PFSK-1 (cell line): ENCODE measurements at regions not wholly inside any gene's neighbourhood (a gene's known extent, or its start where the extent isn't known, plus 50 kb on each side); places are given as distances from the start of the nearest gene placed in this dataset.

Source experiments
- POLR2AphosphoS5 ChIP-seq: IDR thresholded peaks from 2 replicates; pipeline ENCODE4 v1.6.1; 2012; ENCODE audit warnings: low read depth, mild to moderate bottlenecking, control low read depth, low read length, moderate library complexity
- TAF1 ChIP-seq: IDR thresholded peaks from 2 replicates; pipeline ENCODE4 v1.6.1; 2012; ENCODE audit warnings: low read length, control low read depth, borderline replicate concordance; ENCODE audit not compliant: insufficient read depth
- TF ChIP-seq, protein P1 (sequence below), 2 experiments: IDR thresholded peaks; 2 replicates each; pipeline versions ENCODE4 v1.6.1 to v1.8.0; 2011 to 2012; ENCODE audit warnings: low read depth in 2 of 2, low read length in 2 of 2, control low read depth in 1 of 2, inconsistent platforms in 1 of 2, mild to moderate bottlenecking in 1 of 2, moderate library complexity in 1 of 2; ENCODE audit not compliant: insufficient read depth in 1 of 2

DNA sequence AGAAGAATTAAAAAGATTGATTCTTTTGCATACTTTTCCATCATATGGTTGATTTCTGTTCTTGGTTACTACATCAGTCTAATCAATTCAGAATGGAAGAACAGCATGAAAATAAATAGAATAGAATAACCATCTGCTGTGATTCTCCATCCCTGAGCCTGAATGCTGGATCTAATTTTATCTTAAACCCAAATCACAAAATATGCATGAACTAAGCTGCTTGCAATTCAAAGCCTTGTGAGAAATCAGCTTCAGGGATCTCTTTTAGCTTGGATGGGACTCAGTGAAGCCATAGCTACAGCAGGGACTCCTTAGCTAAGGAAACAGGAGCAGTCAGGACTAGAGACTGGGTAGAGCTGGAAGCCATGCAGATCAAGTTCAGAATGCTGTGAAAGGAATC is 74.1 kb downstream of the TPBG start:
- no peak for TF ChIP-seq TAF1
- TF ChIP-seq POLR2AphosphoS5: no peak
- TF ChIP-seq, protein P1, sequence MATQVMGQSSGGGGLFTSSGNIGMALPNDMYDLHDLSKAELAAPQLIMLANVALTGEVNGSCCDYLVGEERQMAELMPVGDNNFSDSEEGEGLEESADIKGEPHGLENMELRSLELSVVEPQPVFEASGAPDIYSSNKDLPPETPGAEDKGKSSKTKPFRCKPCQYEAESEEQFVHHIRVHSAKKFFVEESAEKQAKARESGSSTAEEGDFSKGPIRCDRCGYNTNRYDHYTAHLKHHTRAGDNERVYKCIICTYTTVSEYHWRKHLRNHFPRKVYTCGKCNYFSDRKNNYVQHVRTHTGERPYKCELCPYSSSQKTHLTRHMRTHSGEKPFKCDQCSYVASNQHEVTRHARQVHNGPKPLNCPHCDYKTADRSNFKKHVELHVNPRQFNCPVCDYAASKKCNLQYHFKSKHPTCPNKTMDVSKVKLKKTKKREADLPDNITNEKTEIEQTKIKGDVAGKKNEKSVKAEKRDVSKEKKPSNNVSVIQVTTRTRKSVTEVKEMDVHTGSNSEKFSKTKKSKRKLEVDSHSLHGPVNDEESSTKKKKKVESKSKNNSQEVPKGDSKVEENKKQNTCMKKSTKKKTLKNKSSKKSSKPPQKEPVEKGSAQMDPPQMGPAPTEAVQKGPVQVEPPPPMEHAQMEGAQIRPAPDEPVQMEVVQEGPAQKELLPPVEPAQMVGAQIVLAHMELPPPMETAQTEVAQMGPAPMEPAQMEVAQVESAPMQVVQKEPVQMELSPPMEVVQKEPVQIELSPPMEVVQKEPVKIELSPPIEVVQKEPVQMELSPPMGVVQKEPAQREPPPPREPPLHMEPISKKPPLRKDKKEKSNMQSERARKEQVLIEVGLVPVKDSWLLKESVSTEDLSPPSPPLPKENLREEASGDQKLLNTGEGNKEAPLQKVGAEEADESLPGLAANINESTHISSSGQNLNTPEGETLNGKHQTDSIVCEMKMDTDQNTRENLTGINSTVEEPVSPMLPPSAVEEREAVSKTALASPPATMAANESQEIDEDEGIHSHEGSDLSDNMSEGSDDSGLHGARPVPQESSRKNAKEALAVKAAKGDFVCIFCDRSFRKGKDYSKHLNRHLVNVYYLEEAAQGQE (IDR thresholded peaks at IDR 0.05; ENCODE audit: insufficient read depth in 1 of 2, low read depth in 2 of 2, low read length in 2 of 2): no peak
